H1 (cell line): ENCODE measurements at regions not wholly inside any gene's neighbourhood (a gene's known extent, or its start where the extent isn't known, plus 50 kb on each side); places are given as distances from the start of the nearest gene placed in this dataset.
A peak's percentile ranks its signal among the peaks of the same experiment; 100 is the strongest.

ENCODE experiments used
- CTCF ChIA-PET: fragments of 300-600 bp; sonication (Branson Sonifier 250); formaldehyde crosslinking; loops from one replicate; lab custom pipeline; 2021; ENCODE audit not compliant: partially characterized antibody; lab: Charles Lee
- POLR2A ChIA-PET: fragments of 300-600 bp; sonication (Branson Sonifier 250); formaldehyde crosslinking; loops from one replicate; lab custom pipeline; 2021; ENCODE audit warnings: inconsistent platforms; ENCODE audit not compliant: partially characterized antibody; lab: Charles Lee
- DNase-seq, 2 experiments: peaks; one replicate each; pipeline versions ENCODE4 v3.0.0 to v3.0.0-alpha.2; 2010 to 2022; ENCODE audit warnings: low spot score in 2 of 2, low read depth in 1 of 2, mixed read lengths in 1 of 2
- FAIRE-seq: peaks from 2 replicates; lab custom pipeline; 2011; peaks lifted over from hg19 to GRCh38; lab: Jason Lieb, UNC
- H2AFZ ChIP-seq: 2 replicates; pipeline ENCODE4 v1.8.1; 2012; ENCODE audit warnings: low read length, inconsistent platforms
- H2AK5ac ChIP-seq: 2 replicates; pipeline ENCODE4 v1.6.1; 2013; ENCODE audit warnings: low read depth, low read length
- H2BK120ac ChIP-seq: replicated peaks from 2 replicates; pipeline ENCODE3; 2013; ENCODE audit warnings: low read depth, low read length, inconsistent platforms
- H2BK12ac ChIP-seq: 2 replicates; pipeline ENCODE4 v1.6.1; 2013; ENCODE audit warnings: low read depth, low read length
- H2BK15ac ChIP-seq: 2 replicates; pipeline ENCODE4 v1.6.1; 2013; ENCODE audit warnings: low read length
- H2BK20ac ChIP-seq: 2 replicates; pipeline ENCODE4 v1.6.1; 2013; ENCODE audit warnings: low read length
- H2BK5ac ChIP-seq: 2 replicates; pipeline ENCODE4 v1.6.1; 2013; ENCODE audit warnings: low read depth, low read length
- H3K14ac ChIP-seq: 2 replicates; pipeline ENCODE4 v1.6.1; 2013; ENCODE audit warnings: inconsistent platforms; ENCODE audit not compliant: insufficient read length
- H3K18ac ChIP-seq: 2 replicates; pipeline ENCODE4 v1.6.1; 2013; ENCODE audit warnings: low read length; ENCODE audit errors: extremely low read depth
- H3K23ac ChIP-seq: 2 replicates; pipeline ENCODE4 v1.6.1; 2013; ENCODE audit warnings: inconsistent platforms; ENCODE audit not compliant: insufficient read length
- H3K23me2 ChIP-seq: 2 replicates; pipeline ENCODE4 v1.6.1; 2013; ENCODE audit warnings: low read depth, low read length
- H3K27ac ChIP-seq: 2 replicates; pipeline ENCODE4 v1.6.1; 2011; ENCODE audit warnings: low read depth, low read length, inconsistent platforms
- H3K27me3 ChIP-seq, 4 experiments: replicated peaks in 1 of 4; 1 replicate in 1 of 4; 2 replicates in 3 of 4; pipeline versions ENCODE4 v1.6.1 to v1.8.1; 2011 to 2013; ENCODE audit warnings: low read length in 3 of 4, mild to moderate bottlenecking in 3 of 4, inconsistent platforms in 2 of 4, mixed read lengths in 2 of 4, moderate library complexity in 1 of 4; ENCODE audit not compliant: control insufficient read depth in 3 of 4, insufficient read depth in 3 of 4; ENCODE audit errors: extremely low read depth in 1 of 4
- H3K36me3 ChIP-seq, 4 experiments: 2 replicates each; pipeline versions ENCODE4 v1.6.1 to v1.8.1; 2011 to 2013; ENCODE audit warnings: mild to moderate bottlenecking in 4 of 4, low read length in 3 of 4, moderate library complexity in 2 of 4, control low read depth in 1 of 4, inconsistent platforms in 1 of 4; ENCODE audit not compliant: insufficient read depth in 4 of 4, control insufficient read depth in 2 of 4
- H3K4ac ChIP-seq: replicated peaks from 2 replicates; pipeline ENCODE3; 2013; ENCODE audit warnings: low read length, low read depth, mixed read lengths, inconsistent platforms; ENCODE audit not compliant: insufficient read length
- H3K4me1 ChIP-seq, 4 experiments: replicated peaks in 1 of 4; 1 replicate in 1 of 4; 2 replicates in 3 of 4; pipeline versions ENCODE4 v1.6.1 to v1.8.1; 2011 to 2013; ENCODE audit warnings: low read length in 3 of 4, inconsistent platforms in 2 of 4, mixed read lengths in 1 of 4; ENCODE audit not compliant: insufficient read depth in 4 of 4, control insufficient read depth in 3 of 4
- H3K4me2 ChIP-seq, 2 experiments: 2 replicates each; pipeline versions ENCODE4 v1.6.1 to v1.8.1; 2011 to 2013; ENCODE audit warnings: low read depth in 2 of 2, low read length in 2 of 2, control low read depth in 1 of 2, inconsistent platforms in 1 of 2, mild to moderate bottlenecking in 1 of 2; ENCODE audit not compliant: insufficient read depth in 1 of 2
- H3K4me3 ChIP-seq, 4 experiments: fragments of 200-600, 300-600 bp in 1 of 4; sonication (generic), shearing (Covaris generic), sonication (Bioruptor Twin) in 1 of 4; 2 replicates each; pipeline versions ENCODE4 v1.5.1 to v1.8.1; 2011 to 2016; ENCODE audit warnings: low read length in 4 of 4, low read depth in 3 of 4, control low read depth in 2 of 4, inconsistent platforms in 2 of 4, mild to moderate bottlenecking in 2 of 4, mixed read lengths in 1 of 4, moderate library complexity in 1 of 4; ENCODE audit not compliant: insufficient read depth in 2 of 4; ENCODE audit errors: extremely low read depth in 1 of 4
- H3K56ac ChIP-seq: replicated peaks from 2 replicates; pipeline ENCODE3; 2013; ENCODE audit warnings: low read depth, mild to moderate bottlenecking, mixed read lengths, low read length, inconsistent platforms; ENCODE audit not compliant: insufficient read length
- H3K79me1 ChIP-seq: 2 replicates; pipeline ENCODE4 v1.6.1; 2013; ENCODE audit warnings: low read depth, low read length, control low read depth
- H3K79me2 ChIP-seq, 2 experiments: 2 replicates each; pipeline versions ENCODE4 v1.6.1 to v1.8.1; 2012 to 2013; ENCODE audit warnings: low read length in 2 of 2, mild to moderate bottlenecking in 2 of 2, inconsistent platforms in 1 of 2; ENCODE audit not compliant: insufficient read depth in 2 of 2, control insufficient read depth in 1 of 2
- H3K9ac ChIP-seq, 4 experiments: replicated peaks in 1 of 4; 1 replicate in 1 of 4; 2 replicates in 3 of 4; pipeline versions ENCODE4 v1.6.1 to v1.8.1; 2011 to 2013; ENCODE audit warnings: low read depth in 3 of 4, low read length in 3 of 4, control low read depth in 2 of 4, mild to moderate bottlenecking in 2 of 4, moderate library complexity in 2 of 4, inconsistent platforms in 1 of 4; ENCODE audit errors: extremely low read depth in 1 of 4
- H3K9me3 ChIP-seq, 2 experiments: 2 replicates each; pipeline versions ENCODE4 v1.6.1 to v1.8.1; 2012 to 2013; ENCODE audit warnings: mild to moderate bottlenecking in 2 of 2, moderate library complexity in 2 of 2, control low read depth in 1 of 2, inconsistent platforms in 1 of 2, low read depth in 1 of 2, low read length in 1 of 2, mixed read lengths in 1 of 2; ENCODE audit not compliant: insufficient read depth in 2 of 2
- H4K20me1 ChIP-seq, 2 experiments: replicated peaks in 1 of 2; 2 replicates each; pipeline versions ENCODE3 to v1.8.1; 2011 to 2013; ENCODE audit warnings: inconsistent platforms in 2 of 2, low read length in 2 of 2, mild to moderate bottlenecking in 1 of 2; ENCODE audit not compliant: insufficient read depth in 2 of 2, control insufficient read depth in 1 of 2
- H4K5ac ChIP-seq: 2 replicates; pipeline ENCODE4 v1.6.1; 2013; ENCODE audit warnings: low read length, low read depth, mixed read lengths, inconsistent platforms; ENCODE audit not compliant: insufficient read length
- H4K8ac ChIP-seq: 2 replicates; pipeline ENCODE4 v1.8.0; 2013; ENCODE audit warnings: mild to moderate bottlenecking, moderate library complexity, low read length, inconsistent platforms; ENCODE audit not compliant: insufficient read depth; ENCODE audit errors: extremely low read depth
- H4K91ac ChIP-seq: replicated peaks from 2 replicates; pipeline ENCODE3; 2013; ENCODE audit warnings: low read length, mixed read lengths, inconsistent platforms; ENCODE audit not compliant: insufficient read length
- ATF2 ChIP-seq: IDR thresholded peaks from 2 replicates; pipeline ENCODE4 v1.6.1; 2012; ENCODE audit warnings: low read length, inconsistent platforms
- ATF3 ChIP-seq: IDR thresholded peaks from 2 replicates; pipeline ENCODE4 v1.6.1; 2011; ENCODE audit warnings: low read depth, mild to moderate bottlenecking, low read length; ENCODE audit not compliant: insufficient read depth
- BCL11A ChIP-seq, 2 experiments: IDR thresholded peaks; one replicate each; pipeline ENCODE4 v1.6.1; 2011; ENCODE audit warnings: low read depth in 2 of 2, low read length in 2 of 2, mild to moderate bottlenecking in 2 of 2
- EZH2 ChIP-seq: fragments of 200-600 bp; sonication (generic); IDR thresholded peaks from 2 replicates; pipeline ENCODE4 v1.7.1; 2012; ENCODE audit warnings: low read depth, mild to moderate bottlenecking, moderate library complexity, low read length, inconsistent platforms; ENCODE audit not compliant: severe bottlenecking
- JUND ChIP-seq: IDR thresholded peaks from 2 replicates; pipeline ENCODE4 v1.6.1; 2011; ENCODE audit warnings: mild to moderate bottlenecking, improper control_type of control experiment, low read length
- RAD21 ChIP-seq, 2 experiments: IDR thresholded peaks in 1 of 2; conservative IDR thresholded peaks in 1 of 2; 2 replicates each; pipeline ENCODE4 v1.6.1; 2011; ENCODE audit warnings: low read depth in 2 of 2, low read length in 2 of 2, improper control_type of control experiment in 1 of 2, inconsistent platforms in 1 of 2, mild to moderate bottlenecking in 1 of 2, moderate library complexity in 1 of 2
- SAP30 ChIP-seq: fragments of 300-600 bp; sonication (generic); IDR thresholded peaks from 2 replicates; pipeline ENCODE4 v1.7.1; 2012; ENCODE audit warnings: low read length, moderate library complexity, mild to moderate bottlenecking, inconsistent platforms; ENCODE audit not compliant: insufficient read depth, insufficient replicate concordance
- SP4 ChIP-seq: IDR thresholded peaks from 2 replicates; pipeline ENCODE4 v1.6.1; 2012; ENCODE audit warnings: low read length, inconsistent platforms
- TAF7 ChIP-seq: optimal IDR thresholded peaks from 2 replicates; pipeline ENCODE3; 2011; ENCODE audit warnings: low read depth, mild to moderate bottlenecking, inconsistent platforms, low read length, moderate library complexity, borderline replicate concordance
- TCF12 ChIP-seq: IDR thresholded peaks from 2 replicates; pipeline ENCODE4 v1.6.1; 2011; ENCODE audit warnings: low read depth, mild to moderate bottlenecking, low read length
- WGBS, 2 experiments: shearing (Covaris generic) in 1 of 2; methylation state at CpG; one replicate each; pipeline versions ENCODE4 v1.1.6 to v1.1.7; 2013 to 2015; ENCODE audit warnings: low lambda C conversion rate in 2 of 2, mixed read lengths in 2 of 2, inconsistent platforms in 1 of 2, low coverage in 1 of 2, missing lambda C conversion rate in 1 of 2; ENCODE audit not compliant: insufficient replicate concordance in 2 of 2, insufficient coverage in 1 of 2, insufficient read length in 1 of 2; ENCODE audit errors: extremely low coverage in 1 of 2, missing lambda C conversion rate in 1 of 2; 5-methylcytosine and 5-hydroxymethylcytosine counted together

GRCh38 chr2:200252265-200253067 lies 54.0 kb upstream of the SPATS2L start:
- Histone ChIP-seq H3K79me2 (no peaks in the 10 kb centered on the region), H3K14ac (no peak overlapping the region), H2AFZ (peak overlapping the region; percentile 85), H3K18ac (no peak overlapping the region), H3K4me3 (no peak overlapping the region), H3K79me1 (no peaks in the 10 kb centered on the region), H3K4ac (no peak overlapping the region), H2BK20ac (no peak overlapping the region; the same call in 1 of the 2 replicates), H3K4me2 (no peak overlapping the region), H2BK120ac (peak overlapping the region; percentile 79), H3K23me2 (no peaks in the 10 kb centered on the region; the same call in 1 of the 2 replicates), H2AK5ac (no peak overlapping the region), H4K8ac (no peak overlapping the region), H3K27ac (no peak overlapping the region), H3K36me3 (no peaks in the 10 kb centered on the region), H2BK12ac (peak overlapping the region; percentile 2; the same call in 1 of the 2 replicates), H3K4me1 (peaks cover 0 to 5% (median 2%) of the 10 kb centered on the region in 4 experiments; a peak in 3 of 7 replicates), H2BK15ac (no peak overlapping the region), H4K5ac (no peak overlapping the region), H4K91ac (no peak overlapping the region), H4K20me1 (no peaks in the 10 kb centered on the region), H3K9ac (no peak overlapping the region), H3K56ac (no peak overlapping the region), H3K27me3 (no peaks in the 10 kb centered on the region), H3K9me3 (no peaks in the 10 kb centered on the region), H3K23ac (no peak overlapping the region), H2BK5ac (no peak overlapping the region)
- 75% methylated on average over 8 of the region's 8 CpGs; no CpG with 5 or more reads in 1 of the 2 experiments for WGBS, 2 experiments
- ChIA-PET POLR2A (no interaction called here), CTCF (no interaction called here)
- FAIRE-seq = no peak
- no peak for DNase-seq
- TF ChIP-seq SP4 (no peak), BCL11A (IDR thresholded peaks at IDR 0.05; ENCODE audit: low read depth in 2 of 2, low read length in 2 of 2) (no peak), SAP30 (no peak), TAF7 (no peak), JUND (no peak), ATF2 (no peak), TCF12 (no peak), RAD21 (IDR thresholded peaks at IDR 0.05 in 1 of 2, conservative IDR thresholded peaks at IDR 0.05 in 1 of 2; ENCODE audit: low read depth in 2 of 2, low read length in 2 of 2) (no peak), ATF3 (no peak), EZH2 (no peak)
